Fibroblast of mammary gland (primary cell): ENCODE measurements at regions not wholly inside any gene's neighbourhood (a gene's known extent, or its start where the extent isn't known, plus 50 kb on each side); places are given as distances from the start of the nearest gene placed in this dataset.

Experiments used
- DNase-seq: peaks from one replicate; pipeline ENCODE4 v3.0.0-alpha.2; 2010; ENCODE audit warnings: low read depth
- H3K4me3 ChIP-seq: 2 replicates; pipeline ENCODE4 v1.5.1; 2011; ENCODE audit warnings: low read depth, mild to moderate bottlenecking, low read length, moderate library complexity; ENCODE audit not compliant: control insufficient read depth
- TF ChIP-seq, protein P1 (sequence below): conservative IDR thresholded peaks from 2 replicates; pipeline ENCODE4 v1.5.1; 2011; ENCODE audit warnings: low read depth, low read length, inconsistent platforms; ENCODE audit not compliant: control insufficient read depth, insufficient read depth

- no peak for DNase-seq
- TF ChIP-seq, protein P1, sequence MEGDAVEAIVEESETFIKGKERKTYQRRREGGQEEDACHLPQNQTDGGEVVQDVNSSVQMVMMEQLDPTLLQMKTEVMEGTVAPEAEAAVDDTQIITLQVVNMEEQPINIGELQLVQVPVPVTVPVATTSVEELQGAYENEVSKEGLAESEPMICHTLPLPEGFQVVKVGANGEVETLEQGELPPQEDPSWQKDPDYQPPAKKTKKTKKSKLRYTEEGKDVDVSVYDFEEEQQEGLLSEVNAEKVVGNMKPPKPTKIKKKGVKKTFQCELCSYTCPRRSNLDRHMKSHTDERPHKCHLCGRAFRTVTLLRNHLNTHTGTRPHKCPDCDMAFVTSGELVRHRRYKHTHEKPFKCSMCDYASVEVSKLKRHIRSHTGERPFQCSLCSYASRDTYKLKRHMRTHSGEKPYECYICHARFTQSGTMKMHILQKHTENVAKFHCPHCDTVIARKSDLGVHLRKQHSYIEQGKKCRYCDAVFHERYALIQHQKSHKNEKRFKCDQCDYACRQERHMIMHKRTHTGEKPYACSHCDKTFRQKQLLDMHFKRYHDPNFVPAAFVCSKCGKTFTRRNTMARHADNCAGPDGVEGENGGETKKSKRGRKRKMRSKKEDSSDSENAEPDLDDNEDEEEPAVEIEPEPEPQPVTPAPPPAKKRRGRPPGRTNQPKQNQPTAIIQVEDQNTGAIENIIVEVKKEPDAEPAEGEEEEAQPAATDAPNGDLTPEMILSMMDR = no peak
- no peak overlapping the region for H3K4me3 ChIP-seq
Observed at GRCh38 chr20:56848561-56848960, 219.5 kb downstream of the TFAP2C start.

DNA sequence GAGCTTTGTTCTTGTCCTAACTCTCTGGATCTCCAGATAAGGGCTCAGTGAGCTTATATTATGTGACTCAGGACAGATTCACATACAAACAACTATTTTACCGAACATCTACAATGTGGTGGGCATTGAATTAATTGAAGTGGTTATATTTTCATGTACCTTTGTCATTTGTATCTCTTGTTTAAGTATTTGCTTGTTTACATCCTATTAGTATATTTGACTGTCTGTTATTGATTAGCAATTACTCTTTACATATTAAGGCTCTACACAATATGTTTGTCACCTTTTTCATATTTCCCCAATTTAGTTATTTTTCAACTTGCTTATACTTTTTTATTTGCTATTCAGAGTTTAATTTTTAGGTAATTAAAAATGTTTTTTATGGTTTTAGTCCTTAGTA, 222.4 kb downstream of the TFAP2C start:
- DNase-seq = no peak
- TF ChIP-seq, protein P1 = no peak

GRCh38 chr20:56855708-56856107, 226.6 kb downstream of the TFAP2C start:
- no peak overlapping the region for H3K4me3 ChIP-seq

More for the DNA sequence above, 222.4 kb downstream of the TFAP2C start:
- no peak overlapping the region for H3K4me3 ChIP-seq

GRCh38 chr20:56857950-56858349, 228.8 kb downstream of the TFAP2C start:
- no peak overlapping the region for H3K4me3 ChIP-seq
- DNase-seq = no peak
- TF ChIP-seq, protein P1 = no peak

More at GRCh38 chr20:56855708-56856107, 226.6 kb downstream of the TFAP2C start:
- peak; percentile 11 for DNase-seq
- TF ChIP-seq, protein P1 = no peak

- no peak for DNase-seq
- no peak overlapping the region for H3K4me3 ChIP-seq
- TF ChIP-seq, protein P1 = no peak
Observed at GRCh38 chr20:56859039-56859800, 230.1 kb downstream of the TFAP2C start.

GRCh38 chr20:56859801-56860261, 230.7 kb downstream of the TFAP2C start:
- H3K4me3 ChIP-seq = no peak overlapping the region
- TF ChIP-seq, protein P1 = no peak
- DNase-seq = no peak
